HUES64 (cell line): ENCODE measurements at regions not wholly inside any gene's neighbourhood (a gene's known extent, or its start where the extent isn't known, plus 50 kb on each side); places are given as distances from the start of the nearest gene placed in this dataset.

ENCODE experiments used
- H3K27ac ChIP-seq: 2 replicates; pipeline ENCODE4 v1.7.0; 2013; ENCODE audit warnings: low read depth, low read length, inconsistent platforms
- H3K27me3 ChIP-seq: 2 replicates; pipeline ENCODE4 v1.6.1; 2013; ENCODE audit warnings: mild to moderate bottlenecking, low read length; ENCODE audit not compliant: insufficient read depth
- H3K36me3 ChIP-seq: 2 replicates; pipeline ENCODE4 v1.6.1; 2013; ENCODE audit warnings: mild to moderate bottlenecking, low read length; ENCODE audit not compliant: insufficient read depth
- H3K4me1 ChIP-seq: 2 replicates; pipeline ENCODE4 v1.6.1; 2013; ENCODE audit warnings: mild to moderate bottlenecking, low read length, moderate library complexity; ENCODE audit not compliant: insufficient read depth
- H3K4me3 ChIP-seq: 2 replicates; pipeline ENCODE4 v1.5.1; 2013; ENCODE audit warnings: mild to moderate bottlenecking, low read length, moderate library complexity
- H3K9ac ChIP-seq: 2 replicates; pipeline ENCODE4 v1.6.1; 2013; ENCODE audit warnings: mild to moderate bottlenecking, low read depth, low read length
- H3K9me3 ChIP-seq: 2 replicates; pipeline ENCODE4 v1.6.1; 2013; ENCODE audit warnings: low read depth, low read length; ENCODE audit not compliant: insufficient read depth
- WGBS: fragments of 150-250, 120-280 bp; methylation state at CpG from one replicate; pipeline ENCODE4 v1.1.7; 2013; ENCODE audit warnings: missing lambda C conversion rate; 5-methylcytosine and 5-hydroxymethylcytosine counted together

DNA sequence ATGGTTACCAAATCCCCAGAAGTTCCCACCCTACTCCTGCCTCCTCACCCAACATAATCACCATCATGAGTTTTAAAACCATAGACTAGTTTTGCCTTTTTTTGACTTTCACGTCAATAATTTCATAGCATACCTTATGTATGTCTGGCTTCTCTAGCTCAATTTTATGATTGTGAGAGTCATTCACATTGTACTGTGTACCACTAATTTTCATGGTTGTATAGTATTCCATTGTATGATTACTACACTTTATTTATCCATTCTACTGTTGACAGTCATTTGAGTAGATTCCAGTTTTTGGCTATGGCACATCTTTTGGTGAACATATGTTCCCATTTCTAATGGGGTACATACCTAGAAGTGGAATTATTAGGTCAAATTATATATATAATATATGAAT lies 195.3 kb upstream of the TCF21 start:
- Histone ChIP-seq H3K9me3 (0 out of 2 replicates have a peak, but pooled peaks cover 3% of the 10 kb centered on the region), H3K4me1 (no peaks in the 10 kb centered on the region), H3K9ac (no peak overlapping the region), H3K27me3 (no peaks in the 10 kb centered on the region), H3K36me3 (no peaks in the 10 kb centered on the region), H3K4me3 (no peak overlapping the region), H3K27ac (no peak overlapping the region)
- 83% methylated on average over 1 of the region's 1 CpG for WGBS

- Histone ChIP-seq H3K4me3 (no peak overlapping the region), H3K27ac (no peak overlapping the region), H3K9ac (no peak overlapping the region), H3K27me3 (no peaks in the 10 kb centered on the region), H3K4me1 (no peaks in the 10 kb centered on the region), H3K36me3 (no peaks in the 10 kb centered on the region), H3K9me3 (no peaks in the 10 kb centered on the region)
Observed at GRCh38 chr6:133697185-133697584, 191.7 kb upstream of the TCF21 start.

- H3K27me3 ChIP-seq, result no peaks in the 10 kb centered on the region
- H3K36me3 ChIP-seq, result no peaks in the 10 kb centered on the region
- H3K9me3 ChIP-seq, result no peaks in the 10 kb centered on the region
- H3K27ac ChIP-seq, result no peak overlapping the region
- no peak overlapping the region for H3K4me3 ChIP-seq
- no peaks in the 10 kb centered on the region for H3K4me1 ChIP-seq
- 100% methylated on average over 1 of the region's 1 CpG for WGBS
- no peak overlapping the region for H3K9ac ChIP-seq
Observed at GRCh38 chr6:133697666-133698065, 191.2 kb upstream of the TCF21 start.

GRCh38 chr6:133698272-133698671 lies 190.6 kb upstream of the TCF21 start:
- H3K9ac ChIP-seq, result no peak overlapping the region
- H3K27me3 ChIP-seq, result no peaks in the 10 kb centered on the region
- H3K4me1 ChIP-seq, result no peaks in the 10 kb centered on the region
- WGBS, result 82% methylated on average over 1 of the region's 1 CpG
- H3K9me3 ChIP-seq, result no peaks in the 10 kb centered on the region
- no peak overlapping the region for H3K27ac ChIP-seq
- no peaks in the 10 kb centered on the region for H3K36me3 ChIP-seq
- H3K4me3 ChIP-seq, result no peak overlapping the region

DNA sequence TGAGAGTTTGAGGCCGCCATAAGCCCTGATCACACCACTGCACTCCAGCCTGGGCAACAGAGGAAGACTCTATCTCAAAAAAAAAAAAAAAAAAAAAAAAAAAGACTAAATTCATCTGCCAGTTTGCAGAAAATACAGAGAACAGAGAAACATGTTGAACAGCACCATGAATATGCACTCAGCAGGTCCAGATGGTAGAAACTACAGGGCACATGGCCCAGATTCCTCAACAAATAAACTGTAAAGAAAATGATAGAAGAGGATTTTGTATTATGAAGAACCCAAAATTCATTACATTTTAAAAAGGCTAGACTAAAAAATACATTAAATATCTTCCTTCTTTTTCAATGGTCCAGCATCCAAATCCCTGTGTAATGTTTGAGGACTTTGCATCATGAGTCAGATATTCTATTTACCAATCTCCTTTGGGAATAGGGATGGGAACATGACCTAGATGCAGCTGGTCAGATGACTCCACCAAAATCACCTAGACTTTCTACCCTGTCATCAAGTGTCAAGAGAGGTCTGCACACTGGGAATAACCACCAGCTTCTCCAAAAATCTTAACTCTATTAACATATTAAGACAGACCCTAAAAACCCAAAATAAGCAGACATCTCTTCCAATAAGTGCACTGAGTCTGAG lies 189.1 kb upstream of the TCF21 start:
- no peaks in the 10 kb centered on the region for H3K27me3 ChIP-seq
- WGBS, result 88% methylated on average over 1 of the region's 1 CpG

DNA sequence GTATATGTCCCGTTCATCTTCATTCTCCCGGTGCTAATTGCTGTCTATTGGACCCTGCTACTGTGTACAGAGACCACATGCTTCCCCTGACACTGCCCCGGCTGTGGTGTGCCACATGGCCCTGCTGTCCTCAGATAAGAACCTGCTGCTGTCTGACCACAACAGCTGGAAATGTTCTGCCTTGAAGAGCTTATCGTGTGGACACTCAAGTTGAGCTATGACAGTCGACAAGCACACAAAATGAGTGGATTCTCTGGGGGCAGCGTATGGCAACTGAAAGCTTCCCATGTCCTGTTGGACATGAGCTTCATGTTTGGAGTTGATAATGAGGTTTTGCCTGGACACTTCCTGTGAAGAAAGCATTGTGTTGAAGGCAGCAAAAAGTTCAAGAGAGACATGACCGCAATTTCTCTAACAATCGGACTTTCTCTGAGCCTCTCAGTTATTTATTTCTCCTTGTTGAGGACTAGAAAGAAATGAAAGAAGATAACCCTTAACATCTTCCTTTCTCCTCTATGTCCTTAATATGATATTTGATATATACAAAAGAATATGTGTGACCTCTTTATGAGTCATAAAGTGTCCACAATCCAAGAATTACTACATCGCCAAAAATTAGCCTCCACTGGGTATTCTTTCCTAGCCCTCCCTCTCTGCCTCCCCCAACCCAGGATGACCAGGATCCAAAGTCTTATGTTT lies 187.1 kb upstream of the TCF21 start:
- 93% methylated on average over 7 of the region's 9 CpGs for WGBS
- Histone ChIP-seq H3K9ac (no peak overlapping the region), H3K36me3 (no peaks in the 10 kb centered on the region), H3K9me3 (no peaks in the 10 kb centered on the region), H3K4me3 (no peak overlapping the region), H3K27ac (no peak overlapping the region), H3K4me1 (no peaks in the 10 kb centered on the region), H3K27me3 (no peaks in the 10 kb centered on the region)

More for the DNA sequence above, 189.1 kb upstream of the TCF21 start:
- Histone ChIP-seq H3K4me1 (no peaks in the 10 kb centered on the region), H3K9ac (no peak overlapping the region), H3K27ac (no peak overlapping the region), H3K4me3 (no peak overlapping the region), H3K9me3 (no peaks in the 10 kb centered on the region), H3K36me3 (no peaks in the 10 kb centered on the region)

- Histone ChIP-seq H3K4me1 (no peaks in the 10 kb centered on the region), H3K27me3 (no peaks in the 10 kb centered on the region), H3K9me3 (no peaks in the 10 kb centered on the region), H3K4me3 (no peak overlapping the region), H3K27ac (no peak overlapping the region), H3K9ac (no peak overlapping the region), H3K36me3 (no peaks in the 10 kb centered on the region)
Observed at GRCh38 chr6:133704371-133704770, 184.5 kb upstream of the TCF21 start.

DNA sequence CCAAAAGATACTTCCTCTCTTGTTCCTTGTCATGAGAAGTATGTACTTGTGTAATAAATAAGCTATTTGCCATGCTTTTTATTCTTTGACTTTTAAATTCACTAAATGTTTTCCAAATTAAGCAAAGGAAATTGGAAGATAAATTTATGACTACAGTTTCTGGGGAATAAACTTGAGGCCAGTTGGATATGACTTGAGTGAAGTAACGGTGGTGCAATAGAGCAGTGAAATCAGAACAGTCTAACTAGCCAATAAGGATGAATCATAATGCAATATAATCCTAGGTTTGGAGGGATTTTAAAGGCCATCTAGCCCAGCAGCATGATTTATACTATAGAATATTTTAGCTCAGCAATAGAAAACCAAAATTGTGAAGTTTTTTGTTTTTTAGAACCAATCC lies 183.8 kb upstream of the TCF21 start:
- Histone ChIP-seq H3K36me3 (no peaks in the 10 kb centered on the region), H3K4me1 (no peaks in the 10 kb centered on the region), H3K9me3 (no peaks in the 10 kb centered on the region), H3K9ac (no peak overlapping the region), H3K4me3 (no peak overlapping the region), H3K27me3 (no peaks in the 10 kb centered on the region), H3K27ac (no peak overlapping the region)
- 100% methylated on average over 1 of the region's 1 CpG for WGBS

- no peaks in the 10 kb centered on the region for H3K4me1 ChIP-seq
- H3K9me3 ChIP-seq, result no peaks in the 10 kb centered on the region
- H3K9ac ChIP-seq, result no peak overlapping the region
- H3K4me3 ChIP-seq, result no peak overlapping the region
- H3K36me3 ChIP-seq, result no peaks in the 10 kb centered on the region
- H3K27ac ChIP-seq, result no peak overlapping the region
- 96% methylated on average over 1 of the region's 2 CpGs for WGBS
- no peaks in the 10 kb centered on the region for H3K27me3 ChIP-seq
Observed at GRCh38 chr6:133705731-133706130, 183.2 kb upstream of the TCF21 start.

- no peak overlapping the region for H3K9ac ChIP-seq
Observed at GRCh38 chr6:133707456-133707855, 181.5 kb upstream of the TCF21 start.

DNA sequence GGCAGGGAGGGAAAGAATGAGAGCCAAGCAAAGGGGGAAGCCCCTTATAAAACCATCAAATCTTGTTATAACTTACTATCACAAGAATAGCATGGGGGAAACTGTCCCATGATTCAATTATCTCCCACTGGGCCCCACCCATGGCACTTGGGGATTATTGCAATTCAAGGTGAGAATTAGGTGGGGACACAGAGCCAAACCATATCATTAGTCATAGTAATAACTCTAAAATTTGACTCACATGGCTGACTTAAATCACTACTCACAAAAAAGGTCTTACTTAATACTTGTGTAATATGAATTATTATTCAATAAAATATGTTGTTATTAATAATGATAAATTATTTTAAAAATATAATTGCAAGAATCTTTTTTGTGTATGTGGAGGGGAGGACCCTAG lies 178.1 kb upstream of the TCF21 start:
- H3K27ac ChIP-seq, result no peak overlapping the region
- H3K36me3 ChIP-seq, result no peaks in the 10 kb centered on the region
- no peak overlapping the region for H3K4me3 ChIP-seq
- no peak overlapping the region for H3K9ac ChIP-seq
- H3K9me3 ChIP-seq, result no peaks in the 10 kb centered on the region
- H3K27me3 ChIP-seq, result no peaks in the 10 kb centered on the region
- H3K4me1 ChIP-seq, result no peaks in the 10 kb centered on the region

More at GRCh38 chr6:133707456-133707855, 181.5 kb upstream of the TCF21 start:
- H3K27ac ChIP-seq, result no peak overlapping the region
- no peaks in the 10 kb centered on the region for H3K9me3 ChIP-seq
- no peaks in the 10 kb centered on the region for H3K36me3 ChIP-seq
- H3K4me3 ChIP-seq, result no peak overlapping the region
- H3K4me1 ChIP-seq, result no peaks in the 10 kb centered on the region
- no peaks in the 10 kb centered on the region for H3K27me3 ChIP-seq
- 96% methylated on average over 4 of the region's 4 CpGs for WGBS

- H3K9me3 ChIP-seq, result no peaks in the 10 kb centered on the region
- WGBS, result 93% methylated on average over 3 of the region's 3 CpGs
- no peaks in the 10 kb centered on the region for H3K36me3 ChIP-seq
Observed at GRCh38 chr6:133715270-133715669, 173.6 kb upstream of the TCF21 start.

More at GRCh38 chr6:133715270-133715669, 173.6 kb upstream of the TCF21 start:
- Histone ChIP-seq H3K4me3 (no peak overlapping the region), H3K4me1 (no peaks in the 10 kb centered on the region), H3K27ac (no peak overlapping the region), H3K9ac (no peak overlapping the region), H3K27me3 (no peaks in the 10 kb centered on the region)
